Mesenchymal stem cell (in vitro differentiated cells and primary cell): ENCODE measurements at regions not wholly inside any gene's neighbourhood (a gene's known extent, or its start where the extent isn't known, plus 50 kb on each side); places are given as distances from the start of the nearest gene placed in this dataset.
A peak's percentile ranks its signal among the peaks of the same experiment; 100 is the strongest.

Experiments used
- DNase-seq: peaks from one replicate; pipeline ENCODE4 v3.0.0-alpha.2; 2013
- H2AFZ ChIP-seq: one replicate; pipeline ENCODE4 v1.6.1; 2013; ENCODE audit warnings: low read depth, mild to moderate bottlenecking, control low read depth, inconsistent platforms, low read length, moderate library complexity
- H2AK5ac ChIP-seq: 2 replicates; pipeline ENCODE4 v1.6.1; 2013; ENCODE audit warnings: low read length, moderate library complexity, mild to moderate bottlenecking, inconsistent platforms; ENCODE audit not compliant: severe bottlenecking
- H2BK120ac ChIP-seq: one replicate; pipeline ENCODE4 v1.6.1; 2013; ENCODE audit warnings: low read depth, mild to moderate bottlenecking, inconsistent platforms, low read length, moderate library complexity
- H2BK12ac ChIP-seq, 2 experiments: one replicate each; pipeline ENCODE4 v1.6.1; 2013; ENCODE audit warnings: inconsistent platforms in 2 of 2, low read length in 2 of 2, mild to moderate bottlenecking in 2 of 2, moderate library complexity in 2 of 2, control low read depth in 1 of 2
- H2BK15ac ChIP-seq: one replicate; pipeline ENCODE4 v1.6.1; 2013; ENCODE audit warnings: mild to moderate bottlenecking, low read depth, inconsistent platforms; ENCODE audit not compliant: poor library complexity, severe bottlenecking
- H2BK5ac ChIP-seq: 2 replicates; pipeline ENCODE4 v1.6.1; 2013; ENCODE audit warnings: low read depth, mild to moderate bottlenecking, low read length, control low read depth, inconsistent platforms; ENCODE audit not compliant: poor library complexity, severe bottlenecking
- H3K14ac ChIP-seq, 2 experiments: one replicate each; pipeline ENCODE4 v1.6.1; 2013; ENCODE audit warnings: inconsistent platforms in 2 of 2, low read length in 2 of 2, control low read depth in 1 of 2, mild to moderate bottlenecking in 1 of 2, moderate library complexity in 1 of 2
- H3K18ac ChIP-seq, 2 experiments: one replicate each; pipeline ENCODE4 v1.6.1; 2013; ENCODE audit warnings: inconsistent platforms in 2 of 2, low read length in 2 of 2, control low read depth in 1 of 2, low read depth in 1 of 2, mild to moderate bottlenecking in 1 of 2
- H3K23ac ChIP-seq, 2 experiments: one replicate each; pipeline ENCODE4 v1.6.1; 2013; ENCODE audit warnings: inconsistent platforms in 2 of 2, low read length in 2 of 2, mild to moderate bottlenecking in 2 of 2, moderate library complexity in 2 of 2, control low read depth in 1 of 2
- H3K27ac ChIP-seq: 2 replicates; pipeline ENCODE4 v1.5.1; 2013; ENCODE audit warnings: mild to moderate bottlenecking, moderate library complexity, low read length, control low read depth, inconsistent platforms; ENCODE audit not compliant: poor library complexity, severe bottlenecking
- H3K27me3 ChIP-seq, 2 experiments: 2 replicates each; pipeline versions ENCODE4 v1.6.1 to v1.7.0; 2013; ENCODE audit warnings: low read length in 2 of 2, mild to moderate bottlenecking in 2 of 2, moderate library complexity in 2 of 2, control low read depth in 1 of 2, inconsistent platforms in 1 of 2; ENCODE audit not compliant: control insufficient read depth in 1 of 2, insufficient read depth in 1 of 2
- H3K36me3 ChIP-seq, 2 experiments: 2 replicates each; pipeline versions ENCODE4 v1.6.1 to v1.7.0; 2013; ENCODE audit warnings: low read length in 2 of 2, control low read depth in 1 of 2, inconsistent platforms in 1 of 2, low read depth in 1 of 2, mild to moderate bottlenecking in 1 of 2; ENCODE audit not compliant: insufficient read depth in 2 of 2, control insufficient read depth in 1 of 2
- H3K4ac ChIP-seq, 2 experiments: one replicate each; pipeline ENCODE4 v1.6.1; 2013; ENCODE audit warnings: inconsistent platforms in 2 of 2, low read length in 2 of 2, mild to moderate bottlenecking in 2 of 2, moderate library complexity in 2 of 2, control low read depth in 1 of 2, low read depth in 1 of 2
- H3K4me1 ChIP-seq: 2 replicates; pipeline ENCODE4 v1.6.1; 2013; ENCODE audit warnings: low read depth, low read length, control low read depth; ENCODE audit not compliant: control insufficient read depth, insufficient read depth
- H3K4me2 ChIP-seq: 2 replicates; pipeline ENCODE4 v1.6.1; 2013; ENCODE audit warnings: low read length, mild to moderate bottlenecking, inconsistent platforms; ENCODE audit not compliant: poor library complexity, severe bottlenecking
- H3K4me3 ChIP-seq, 2 experiments: 2 replicates each; pipeline versions ENCODE4 v1.5.1 to v1.7.0; 2013; ENCODE audit warnings: low read length in 2 of 2, mild to moderate bottlenecking in 2 of 2, control low read depth in 1 of 2, low read depth in 1 of 2; ENCODE audit not compliant: insufficient read depth in 1 of 2
- H3K79me1 ChIP-seq: replicated peaks from 2 replicates; pipeline ENCODE4 v1.6.1; 2013; ENCODE audit warnings: mild to moderate bottlenecking, control low read depth, low read length, inconsistent platforms; ENCODE audit not compliant: poor library complexity, severe bottlenecking
- H3K9ac ChIP-seq: 2 replicates; pipeline ENCODE4 v1.7.0; 2013; ENCODE audit warnings: mild to moderate bottlenecking, low read length, moderate library complexity
- H3K9me3 ChIP-seq: 2 replicates; pipeline ENCODE4 v1.7.0; 2013; ENCODE audit warnings: mild to moderate bottlenecking, low read length; ENCODE audit not compliant: control insufficient read depth
- H4K8ac ChIP-seq: one replicate; pipeline ENCODE4 v1.6.1; 2013; ENCODE audit warnings: inconsistent platforms, mild to moderate bottlenecking, low read length, moderate library complexity
- H4K91ac ChIP-seq: one replicate; pipeline ENCODE4 v1.6.1; 2013; ENCODE audit warnings: mild to moderate bottlenecking, low read length, inconsistent platforms
- WGBS: methylation state at CpG from one replicate; pipeline ENCODE4 v1.1.7; 2013; ENCODE audit warnings: mixed read lengths; 5-methylcytosine and 5-hydroxymethylcytosine counted together

DNA sequence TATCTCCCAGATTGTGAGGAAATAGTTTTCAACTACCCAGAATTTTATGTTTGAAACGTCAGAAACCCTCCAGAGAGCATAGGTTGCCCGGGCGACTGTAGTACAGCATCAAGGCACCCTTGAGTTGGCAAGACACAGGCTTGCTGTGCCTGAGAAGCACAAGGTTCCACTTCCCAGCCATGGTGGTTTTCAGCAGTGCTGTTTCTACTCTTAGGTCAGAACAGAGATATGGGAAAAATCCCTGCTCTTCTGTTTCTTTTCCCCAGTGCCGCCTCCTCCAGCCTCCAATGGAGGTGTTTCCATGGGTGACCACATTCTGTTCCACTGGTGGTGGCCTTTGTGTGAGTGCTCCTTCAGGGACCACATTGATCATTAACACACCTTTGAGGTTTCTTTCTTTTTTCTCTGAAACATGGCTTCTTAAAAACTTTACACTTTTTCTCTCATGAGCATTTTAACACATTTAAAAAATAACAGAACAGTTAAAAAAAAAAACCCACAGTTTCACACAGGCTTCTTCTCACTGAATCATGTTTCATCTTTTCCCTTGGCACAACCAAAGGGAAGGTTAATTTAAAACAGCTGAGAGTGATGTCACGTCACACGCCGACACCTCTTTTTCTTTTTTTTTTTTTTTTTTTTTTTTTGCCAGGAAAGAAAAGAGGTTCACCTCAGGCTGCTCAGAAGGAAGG is 229.3 kb upstream of the HDAC4 start:
- Histone ChIP-seq H3K4ac (no peak overlapping the region), H3K27me3 (peaks cover 0 to 3% of the 10 kb centered on the region in 2 experiments), H3K4me3 (no peak overlapping the region), H3K9ac (peak overlapping the region; percentile 61), H3K23ac (no peak overlapping the region), H3K9me3 (peaks cover 6% of the 10 kb centered on the region), H4K8ac (no peak overlapping the region), H3K18ac (no peak overlapping the region), H2BK5ac (no peak overlapping the region), H2BK15ac (no peak overlapping the region), H2AK5ac (no peak overlapping the region), H3K4me2 (no peak overlapping the region), H3K4me1 (no peaks in the 10 kb centered on the region), H2BK12ac (no peak overlapping the region), H3K14ac (no peak overlapping the region), H4K91ac (no peak overlapping the region), H2AFZ (no peak overlapping the region), H2BK120ac (no peak overlapping the region), H3K36me3 (no peaks in the 10 kb centered on the region), H3K79me1 (no peaks in the 10 kb centered on the region), H3K27ac (no peak overlapping the region)
- 73% methylated on average over 7 of the region's 7 CpGs for WGBS
- DNase-seq, result no peak

DNA sequence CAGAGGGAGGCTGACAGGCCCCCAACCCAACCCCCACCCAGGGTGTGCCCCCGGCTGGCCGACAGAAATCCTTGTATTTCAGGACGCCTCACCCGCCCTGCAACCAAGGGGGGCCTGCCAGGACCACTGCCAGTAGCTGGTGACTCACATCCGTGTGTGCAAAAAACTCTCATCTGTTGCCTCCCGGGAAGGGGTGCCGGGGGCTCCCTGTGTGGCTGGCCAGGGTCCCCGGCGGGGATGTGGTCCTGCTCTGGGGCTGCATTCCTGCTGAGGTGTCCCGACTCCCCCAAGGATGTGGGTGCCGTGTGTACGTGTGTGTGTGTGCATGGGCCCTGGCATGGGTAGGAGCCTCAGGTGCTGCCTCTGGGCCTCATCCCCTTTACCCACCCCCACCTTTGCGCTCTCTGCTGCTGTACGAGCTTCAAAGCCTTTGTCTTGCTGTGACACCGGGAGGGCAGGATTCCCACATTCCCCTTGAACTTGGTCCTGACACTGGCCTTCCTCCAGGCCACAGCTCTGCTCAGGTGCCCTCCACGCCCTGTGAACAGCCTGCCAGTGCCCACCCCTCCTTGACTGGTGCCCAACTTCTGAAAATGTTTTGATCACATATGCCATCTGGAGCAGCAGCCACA is 226.3 kb upstream of the HDAC4 start:
- WGBS, result 80% methylated on average over 15 of the region's 16 CpGs

GRCh38 chr2:239625971-239626734 is 225.3 kb upstream of the HDAC4 start:
- Histone ChIP-seq H2AFZ (no peak overlapping the region), H2AK5ac (no peak overlapping the region), H3K9ac (no peak overlapping the region), H3K79me1 (no peaks in the 10 kb centered on the region), H3K36me3 (no peaks in the 10 kb centered on the region), H4K91ac (no peak overlapping the region), H3K9me3 (peaks cover under 1% of the 10 kb centered on the region), H3K14ac (no peak overlapping the region), H3K18ac (no peak overlapping the region), H2BK12ac (no peak overlapping the region), H3K4me2 (no peak overlapping the region), H2BK120ac (no peak overlapping the region), H3K4me1 (no peaks in the 10 kb centered on the region), H3K23ac (no peak overlapping the region), H3K27me3 (peaks cover 0 to 10% of the 10 kb centered on the region in 2 experiments), H3K4me3 (no peak overlapping the region), H2BK5ac (no peak overlapping the region), H3K4ac (no peak overlapping the region), H2BK15ac (no peak overlapping the region), H3K27ac (no peak overlapping the region), H4K8ac (no peak overlapping the region)
- no peak for DNase-seq
- WGBS, result 73% methylated on average over 6 of the region's 8 CpGs

More for the DNA sequence above, 226.3 kb upstream of the HDAC4 start:
- H3K9me3 ChIP-seq, result no peaks in the 10 kb centered on the region
- no peak for DNase-seq
- H3K4ac ChIP-seq, result no peak overlapping the region
- no peak overlapping the region for H4K8ac ChIP-seq
- H2BK5ac ChIP-seq, result no peak overlapping the region
- H2AK5ac ChIP-seq, result no peak overlapping the region
- H3K79me1 ChIP-seq, result no peaks in the 10 kb centered on the region
- H3K4me1 ChIP-seq, result no peaks in the 10 kb centered on the region
- no peak overlapping the region for H3K4me2 ChIP-seq
- H3K4me3 ChIP-seq, result no peak overlapping the region
- H3K18ac ChIP-seq, result no peak overlapping the region
- H3K23ac ChIP-seq, result no peak overlapping the region
- no peak overlapping the region for H2BK12ac ChIP-seq
- H3K27ac ChIP-seq, result no peak overlapping the region
- H2AFZ ChIP-seq, result no peak overlapping the region
- no peak overlapping the region for H3K9ac ChIP-seq
- no peak overlapping the region for H2BK15ac ChIP-seq
- H3K36me3 ChIP-seq, result no peaks in the 10 kb centered on the region
- no peak overlapping the region for H2BK120ac ChIP-seq
- no peak overlapping the region for H4K91ac ChIP-seq
- H3K14ac ChIP-seq, result no peak overlapping the region
- peaks cover 0 to 7% of the 10 kb centered on the region in 2 experiments for H3K27me3 ChIP-seq

DNA sequence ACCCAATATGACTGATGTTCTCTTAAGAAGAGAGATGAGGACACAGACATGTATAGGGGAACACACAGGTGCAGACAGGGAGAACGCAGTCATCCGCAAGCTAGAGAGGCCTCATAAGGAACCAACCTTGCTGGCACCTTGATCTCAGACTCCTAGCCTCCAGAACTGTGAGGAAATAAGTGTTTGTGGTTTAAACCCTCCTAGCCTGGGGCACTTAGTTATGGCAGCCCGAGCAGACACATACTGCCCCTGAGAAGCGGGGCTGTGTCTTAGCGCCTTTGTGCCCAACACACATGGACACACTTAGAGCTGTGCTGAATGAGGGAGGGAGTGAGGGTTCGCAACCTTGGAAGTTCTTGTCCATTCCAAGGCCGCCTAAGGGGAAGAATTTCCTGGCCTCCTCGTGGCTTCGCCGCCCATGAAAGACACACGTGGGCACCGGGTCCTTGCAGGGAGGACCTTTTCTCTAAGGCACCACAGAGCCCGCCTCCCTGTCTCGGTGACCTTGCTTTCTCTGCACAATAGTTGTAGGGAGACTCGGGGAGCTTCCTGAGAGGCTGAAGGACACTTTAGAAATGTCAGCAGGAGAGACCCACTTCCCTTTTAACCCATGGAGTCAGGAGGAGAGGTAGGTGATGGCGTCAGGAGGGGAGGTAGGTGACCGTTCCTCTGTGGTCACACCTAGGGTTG is 224.5 kb upstream of the HDAC4 start:
- Histone ChIP-seq H3K9me3 (peaks cover 6% of the 10 kb centered on the region), H2BK15ac (no peak overlapping the region), H2BK120ac (no peak overlapping the region), H2AK5ac (no peak overlapping the region), H3K4me3 (no peak overlapping the region), H3K27me3 (peaks cover 0 to 15% of the 10 kb centered on the region in 2 experiments), H2BK12ac (no peak overlapping the region), H3K14ac (no peak overlapping the region), H3K79me1 (no peaks in the 10 kb centered on the region), H3K4me2 (no peak overlapping the region), H3K36me3 (no peaks in the 10 kb centered on the region), H3K9ac (no peak overlapping the region), H3K4me1 (no peaks in the 10 kb centered on the region), H4K91ac (no peak overlapping the region), H2BK5ac (no peak overlapping the region), H3K4ac (no peak overlapping the region), H3K23ac (no peak overlapping the region), H3K18ac (no peak overlapping the region), H3K27ac (no peak overlapping the region), H4K8ac (no peak overlapping the region), H2AFZ (no peak overlapping the region)
- 83% methylated on average over 16 of the region's 17 CpGs for WGBS
- DNase-seq, result no peak
